GM23248 (cell line): ENCODE measurements at regions not wholly inside any gene's neighbourhood (a gene's known extent, or its start where the extent isn't known, plus 50 kb on each side); places are given as distances from the start of the nearest gene placed in this dataset.

Source experiments
- EZH2 ChIP-seq: fragments of 200-600 bp; sonication (generic); IDR thresholded peaks from 2 replicates; pipeline ENCODE4 v1.6.1; 2018; ENCODE audit warnings: antibody characterized with exemption, mild to moderate bottlenecking; ENCODE audit not compliant: insufficient read depth, poor library complexity, severe bottlenecking
- EZH2phosphoT487 ChIP-seq: fragments of 200-600 bp; sonication (generic); IDR thresholded peaks from 2 replicates; pipeline ENCODE4 v1.6.1; 2018; ENCODE audit warnings: antibody characterized with exemption, moderate library complexity, mild to moderate bottlenecking, low read depth; ENCODE audit not compliant: insufficient read depth

GRCh38 chr7:112580717-112581435, 100.1 kb downstream of the LSMEM1 start:
- TF ChIP-seq EZH2, result no peak
- TF ChIP-seq EZH2phosphoT487, result no peak
